AML-193 (cell line): ENCODE measurements at regions not wholly inside any gene's neighbourhood (a gene's known extent, or its start where the extent isn't known, plus 50 kb on each side); places are given as distances from the start of the nearest gene placed in this dataset.

ENCODE experiments used
- DNase-seq, 2 experiments: peaks; one replicate each; lab custom pipeline; 2025; lab: John Stamatoyannopoulos, UW

- no peak for DNase-seq
Measured at GRCh38 chr2:22486343-22486742, 898.6 kb upstream of the KLHL29 start.

- DNase-seq, result no peak
Measured at GRCh38 chr2:22487036-22487435, 897.9 kb upstream of the KLHL29 start.

DNA sequence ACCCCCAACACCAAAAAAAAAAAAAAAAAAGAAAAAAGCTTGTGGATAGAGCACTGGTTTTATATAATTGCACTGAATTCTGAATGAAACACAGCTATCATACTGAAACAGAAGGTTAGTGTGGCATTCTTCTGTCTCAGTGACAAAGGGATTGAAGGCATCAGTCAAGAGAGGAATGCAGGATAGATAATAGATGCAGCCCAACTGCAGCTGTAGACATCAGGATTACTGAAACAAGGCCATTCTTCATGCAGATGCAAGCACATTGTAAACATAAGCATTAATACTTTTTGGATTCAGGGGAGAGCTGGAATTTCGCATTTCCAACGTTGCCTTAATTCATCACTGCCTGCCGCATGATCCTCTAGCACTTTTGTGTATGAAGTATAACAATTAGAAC is 897.4 kb upstream of the KLHL29 start:
- DNase-seq, result no peak

GRCh38 chr2:22491442-22491841 is 893.5 kb upstream of the KLHL29 start:
- DNase-seq, result no peak

DNA sequence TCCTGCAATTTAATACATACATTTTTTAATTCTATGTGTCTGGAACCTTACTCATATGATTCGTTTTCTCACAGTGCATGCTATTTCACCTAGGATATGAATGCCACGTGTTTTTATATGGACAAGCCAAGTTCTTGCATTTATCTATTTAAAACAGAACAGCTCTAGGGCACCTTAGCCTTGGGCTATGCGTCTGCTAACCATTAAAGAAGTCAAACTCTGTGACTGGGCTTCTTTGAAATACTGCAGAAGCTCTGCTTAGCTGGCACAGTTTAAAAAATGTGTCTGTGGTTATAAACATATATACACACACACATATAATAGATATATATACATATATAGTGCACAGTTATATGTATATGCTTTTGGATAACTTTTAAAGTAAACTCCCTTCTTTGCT is 890.8 kb upstream of the KLHL29 start:
- DNase-seq, result no peak

- no peak for DNase-seq
Measured at GRCh38 chr2:22497064-22497463, 887.9 kb upstream of the KLHL29 start.

GRCh38 chr2:22497789-22498188 is 887.2 kb upstream of the KLHL29 start:
- no peak for DNase-seq

DNA sequence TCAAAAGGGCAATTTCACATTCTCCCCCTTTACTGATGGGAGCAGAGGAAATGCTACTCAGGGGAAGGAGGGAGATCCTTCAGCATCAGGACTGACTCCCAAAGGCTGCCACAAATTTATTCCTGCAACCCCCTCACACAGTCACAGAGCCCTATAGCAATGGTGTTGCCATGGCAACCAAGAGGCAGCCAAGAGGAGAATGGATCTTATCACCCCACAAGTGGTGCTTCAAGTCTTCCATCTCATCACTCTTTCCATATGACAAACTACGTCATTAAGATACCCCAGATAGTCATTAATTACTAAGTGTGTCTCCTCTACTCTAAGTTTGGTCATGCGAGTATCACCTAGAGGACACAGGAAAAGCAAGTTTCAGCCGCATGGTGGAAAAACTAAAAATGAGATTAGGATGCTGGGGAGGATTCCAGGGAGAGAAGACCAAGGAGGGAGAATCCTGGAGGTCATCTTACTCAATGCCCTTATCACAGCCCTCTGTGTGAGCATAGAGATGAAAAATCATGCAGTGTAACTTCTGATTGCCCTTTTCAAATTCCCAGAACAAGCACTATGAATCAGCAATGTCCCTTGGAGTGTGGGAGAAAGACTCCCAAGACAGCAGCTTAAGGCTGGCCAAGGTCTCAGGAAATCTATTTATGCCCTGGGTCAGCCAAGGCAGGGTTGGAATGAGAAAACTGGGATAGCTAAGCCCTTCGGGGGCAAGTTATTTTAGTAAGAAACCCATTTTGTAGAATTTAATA is 885.7 kb upstream of the KLHL29 start:
- no peak for DNase-seq

GRCh38 chr2:22500555-22500935 is 884.4 kb upstream of the KLHL29 start:
- no peak for DNase-seq

DNA sequence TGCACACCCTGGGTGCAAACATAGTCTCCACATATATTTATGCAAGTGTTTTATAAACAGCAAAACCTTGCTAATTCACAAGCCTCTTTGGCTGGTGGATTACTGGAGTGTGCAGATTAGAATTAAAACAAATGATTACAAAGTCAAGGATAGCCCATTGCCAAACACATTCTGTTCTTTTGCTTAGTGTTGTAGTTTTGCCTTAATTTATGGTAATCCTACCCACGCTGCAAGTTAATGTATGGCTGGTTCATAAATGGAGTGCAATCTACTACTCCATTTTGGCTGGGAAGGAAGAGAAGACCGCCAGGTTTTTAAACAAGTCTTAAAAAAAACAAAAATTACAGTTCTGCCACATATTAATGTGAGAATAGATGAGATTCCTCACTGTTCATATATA is 883.1 kb upstream of the KLHL29 start:
- no peak for DNase-seq

GRCh38 chr2:22513563-22513962 is 871.4 kb upstream of the KLHL29 start:
- DNase-seq, result no peak

GRCh38 chr2:22517141-22517540 is 867.8 kb upstream of the KLHL29 start:
- DNase-seq, result no peak

GRCh38 chr2:22518641-22519040 is 866.3 kb upstream of the KLHL29 start:
- DNase-seq, result no peak

GRCh38 chr2:22520369-22521288 is 864.4 kb upstream of the KLHL29 start:
- no peak for DNase-seq

- DNase-seq, result no peak
Measured at GRCh38 chr2:22521620-22522019, 863.4 kb upstream of the KLHL29 start.

DNA sequence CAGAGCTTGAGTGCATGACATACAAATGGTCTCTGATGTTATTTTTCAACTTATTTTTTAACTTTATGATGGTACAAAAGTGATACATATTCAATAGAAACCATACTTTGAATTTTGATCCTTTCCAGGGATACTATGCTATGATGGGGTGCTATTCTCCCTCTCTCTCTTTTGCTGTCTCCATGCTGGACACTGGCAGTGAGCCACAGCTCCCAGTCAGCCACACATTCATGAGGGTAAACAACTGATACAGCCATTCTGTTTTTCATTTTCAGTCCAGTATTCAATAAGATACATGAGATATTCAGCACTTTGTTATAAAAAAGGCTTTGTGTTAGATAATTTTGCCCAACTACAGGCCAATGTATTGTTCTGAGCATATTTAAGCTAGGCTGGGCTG is 859.3 kb upstream of the KLHL29 start:
- no peak for DNase-seq

DNA sequence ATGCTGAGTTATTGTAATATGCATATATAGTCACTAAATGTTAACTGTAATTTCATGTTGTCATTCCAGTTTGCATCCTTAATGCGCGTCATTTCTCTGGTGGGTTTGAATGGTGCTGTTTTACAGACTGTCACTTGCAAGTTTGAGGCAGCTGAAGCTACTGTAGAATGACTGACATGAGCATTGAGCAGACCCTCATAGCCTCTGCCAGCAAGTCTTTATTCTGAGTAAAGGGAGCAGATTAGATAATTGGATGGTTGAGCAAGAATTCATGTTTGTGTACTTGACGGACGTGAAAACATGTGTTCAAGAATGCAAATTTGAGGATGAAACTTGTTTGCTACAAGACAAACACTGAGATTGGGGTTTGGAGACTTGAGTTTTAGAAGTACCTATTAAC is 854.8 kb upstream of the KLHL29 start:
- no peak for DNase-seq

DNA sequence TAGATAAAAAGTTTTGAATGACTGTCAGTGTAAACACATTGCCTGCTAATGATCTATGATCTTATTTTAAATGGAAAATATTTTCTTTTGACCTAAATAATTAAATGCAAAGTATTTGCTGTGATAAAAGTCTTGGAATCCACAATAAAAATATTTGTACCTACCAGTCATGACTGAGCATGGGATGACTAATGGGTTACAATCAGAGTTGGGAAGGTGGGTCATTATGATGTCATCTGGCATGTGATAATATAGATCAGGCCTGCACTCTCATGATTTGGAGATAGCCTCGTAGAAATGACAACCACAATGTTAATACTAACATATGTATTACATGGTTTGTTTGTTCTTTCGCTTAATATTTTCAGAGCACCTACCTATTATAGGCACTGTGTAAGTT is 848.8 kb upstream of the KLHL29 start:
- DNase-seq, result no peak

GRCh38 chr2:22554453-22554852 is 830.5 kb upstream of the KLHL29 start:
- DNase-seq, result no peak

DNA sequence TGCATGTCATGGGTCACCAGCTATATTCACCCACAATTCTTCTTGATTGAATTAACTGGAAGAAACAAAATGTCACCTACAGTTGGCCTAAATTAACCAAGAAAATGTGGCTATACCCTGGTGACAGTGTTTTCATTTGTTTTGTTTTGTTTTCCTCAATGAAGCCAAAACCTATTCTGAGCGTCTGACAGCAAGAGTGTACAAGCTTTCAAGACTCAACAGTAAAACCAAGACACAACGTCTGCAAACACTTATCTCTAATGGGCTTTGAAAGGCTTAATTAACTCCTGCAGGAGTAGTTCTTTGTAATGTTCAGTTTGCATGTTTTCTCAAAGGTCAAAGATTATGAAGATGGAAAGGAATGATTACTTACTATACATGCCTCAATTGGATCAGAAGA is 827.6 kb upstream of the KLHL29 start:
- DNase-seq, result no peak

DNA sequence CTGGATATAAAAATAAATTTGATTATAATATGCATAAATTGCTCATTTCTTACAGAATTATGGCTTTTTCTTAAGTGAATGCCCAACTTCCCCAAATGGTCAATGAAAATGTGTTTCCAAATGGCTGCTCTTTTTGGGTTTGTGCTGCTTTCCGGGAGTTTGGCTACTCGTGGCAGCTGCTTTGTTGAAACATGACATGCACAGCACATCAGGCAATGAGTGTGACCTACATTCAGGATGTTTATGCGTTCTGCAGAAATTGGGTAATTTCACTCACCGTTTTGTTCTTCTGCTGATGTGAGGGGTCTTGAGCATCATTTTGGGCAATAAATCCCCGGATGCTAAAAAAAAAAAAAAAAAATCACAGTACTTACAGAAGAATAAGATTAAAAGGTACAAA is 825.0 kb upstream of the KLHL29 start:
- no peak for DNase-seq

GRCh38 chr2:22579341-22579740 is 805.6 kb upstream of the KLHL29 start:
- no peak for DNase-seq

DNA sequence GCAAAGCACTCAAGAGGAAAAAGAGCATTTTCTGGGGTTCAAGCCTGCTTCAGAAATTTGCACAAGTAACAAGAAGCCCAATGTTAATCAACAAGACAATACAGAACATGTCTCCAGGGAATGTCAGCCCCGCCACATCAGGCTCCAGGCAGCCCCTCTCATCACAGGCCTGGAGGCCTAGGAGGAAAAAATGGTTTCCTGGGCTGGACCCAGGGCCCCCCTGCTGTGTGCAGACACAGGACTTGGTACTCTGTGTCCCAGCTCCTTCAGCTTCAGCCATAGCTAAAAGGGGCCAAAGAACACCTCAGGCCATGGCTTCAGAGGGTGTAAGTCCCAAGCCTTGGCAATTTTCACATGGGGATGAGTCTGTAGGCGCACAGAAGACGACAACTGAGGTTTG is 802.9 kb upstream of the KLHL29 start:
- DNase-seq, result no peak
